ENCODE measurements at regions not wholly inside any gene's neighbourhood (a gene's known extent, or its start where the extent isn't known, plus 50 kb on each side); places are given as distances from the start of the nearest gene placed in this dataset.

DNA sequence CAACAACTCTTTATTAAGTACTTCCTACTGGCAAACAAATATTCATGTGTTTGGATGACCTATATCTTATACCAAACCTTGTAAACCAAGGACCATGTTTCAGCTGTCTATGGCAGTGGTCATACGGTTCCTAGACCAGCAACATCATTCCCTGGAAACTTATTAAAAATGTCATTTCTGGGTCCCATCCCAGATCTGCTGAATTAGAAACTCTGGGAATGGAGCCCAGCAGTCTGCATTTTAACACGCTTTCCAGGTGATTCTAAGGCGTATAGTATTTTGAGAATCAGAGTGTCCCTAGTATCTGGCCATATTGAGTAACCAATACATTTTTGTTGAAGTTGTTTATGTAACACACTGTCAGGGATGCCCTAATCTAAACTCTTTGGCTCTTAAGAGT, 363.4 kb upstream of the LRRC3B start:
- no peak for TF ChIP-seq POLR2AphosphoS5 (IDR thresholded peaks at IDR 0.05; ENCODE audit: insufficient read depth in 1 of 2, low read depth in 1 of 2)
- TF ChIP-seq CTCF (IDR thresholded peaks at IDR 0.05) = no peak
- no peak for TF ChIP-seq POLR2A (IDR thresholded peaks at IDR 0.05)

Measured in vagina (tissue), 2 donors.